Naive B cell (primary cell): ENCODE measurements at regions not wholly inside any gene's neighbourhood (a gene's known extent, or its start where the extent isn't known, plus 50 kb on each side); places are given as distances from the start of the nearest gene placed in this dataset.

Experiments
- ATAC-seq, 2 donors: fragments of 150-1000 bp; cut with Tn5 transposase; 2 replicates each; pipeline ENCODE4 v1.10.0; 2021; ENCODE audit warnings: low read depth in 2 of 2, mild to moderate bottlenecking in 2 of 2, moderate library complexity in 2 of 2
- DNase-seq: peaks from one replicate; pipeline ENCODE4 v3.0.0; 2022
- H3K27ac Mint-ChIP-seq, 6 donors: one replicate each; pipeline ENCODE4 v1.8.0; 2020 to 2022; ENCODE audit warnings: mild to moderate bottlenecking in 6 of 6, mixed read lengths in 6 of 6, moderate library complexity in 5 of 6, inconsistent platforms in 2 of 6
- H3K27me3 Mint-ChIP-seq, 3 donors: one replicate each; pipeline ENCODE4 v1.8.0; 2021 to 2022; ENCODE audit warnings: mixed read lengths in 3 of 3, mild to moderate bottlenecking in 1 of 3
- H3K36me3 Mint-ChIP-seq, 2 donors: one replicate each; pipeline ENCODE4 v1.8.0; 2020 to 2022; ENCODE audit warnings: mixed read lengths in 2 of 2, inconsistent platforms in 1 of 2, mild to moderate bottlenecking in 1 of 2
- H3K4me1 Mint-ChIP-seq, 3 donors: one replicate each; pipeline ENCODE4 v1.8.0; 2020 to 2022; ENCODE audit warnings: mixed read lengths in 3 of 3, inconsistent platforms in 1 of 3, mild to moderate bottlenecking in 1 of 3, moderate library complexity in 1 of 3
- H3K4me3 Mint-ChIP-seq, 8 donors: one replicate each; pipeline ENCODE4 v1.8.0; 2020 to 2022; ENCODE audit warnings: mild to moderate bottlenecking in 8 of 8, mixed read lengths in 8 of 8, moderate library complexity in 8 of 8, inconsistent platforms in 2 of 8
- H3K9me3 Mint-ChIP-seq, 7 donors: one replicate each; pipeline ENCODE4 v1.8.0; 2020 to 2022; ENCODE audit warnings: mixed read lengths in 7 of 7, mild to moderate bottlenecking in 5 of 7, inconsistent platforms in 2 of 7, moderate library complexity in 1 of 7

- no peaks in the 10 kb centered on the region for H3K9me3 Mint-ChIP-seq
- no peak overlapping the region for H3K27ac Mint-ChIP-seq
- no peak for DNase-seq
- no peak overlapping the region for H3K4me3 Mint-ChIP-seq
- no peaks in the 10 kb centered on the region for H3K4me1 Mint-ChIP-seq
- H3K27me3 Mint-ChIP-seq = peaks cover 5 to 14% (median 8%) of the 10 kb centered on the region in 3 donors
- H3K36me3 Mint-ChIP-seq = no peaks in the 10 kb centered on the region
- no peak for ATAC-seq
Observed at GRCh38 chr9:135226369-135227050, 139.0 kb downstream of the OLFM1 start.

GRCh38 chr9:135227641-135228251 lies 140.3 kb downstream of the OLFM1 start:
- H3K27me3 Mint-ChIP-seq = peaks cover 11 to 15% (median 13%) of the 10 kb centered on the region in 3 donors
- H3K27ac Mint-ChIP-seq = no peak overlapping the region
- no peaks in the 10 kb centered on the region for H3K36me3 Mint-ChIP-seq
- no peak overlapping the region for H3K4me3 Mint-ChIP-seq
- DNase-seq (no peak), ATAC-seq (no peak)
- H3K4me1 Mint-ChIP-seq = no peaks in the 10 kb centered on the region
- H3K9me3 Mint-ChIP-seq = peaks cover 0 to 2% (median 0%) of the 10 kb centered on the region in 7 donors

GRCh38 chr9:135228345-135228982 lies 141.0 kb downstream of the OLFM1 start:
- no peak for ATAC-seq
- H3K9me3 Mint-ChIP-seq = peaks cover 0 to 8% (median 3%) of the 10 kb centered on the region in 7 donors
- no peak overlapping the region for H3K27ac Mint-ChIP-seq
- no peaks in the 10 kb centered on the region for H3K36me3 Mint-ChIP-seq
- H3K27me3 Mint-ChIP-seq = peaks cover 11 to 17% (median 13%) of the 10 kb centered on the region in 3 donors
- no peaks in the 10 kb centered on the region for H3K4me1 Mint-ChIP-seq
- DNase-seq = no peak
- peak overlapping the region in 1 of 8 donors; percentile 54 for H3K4me3 Mint-ChIP-seq

DNA sequence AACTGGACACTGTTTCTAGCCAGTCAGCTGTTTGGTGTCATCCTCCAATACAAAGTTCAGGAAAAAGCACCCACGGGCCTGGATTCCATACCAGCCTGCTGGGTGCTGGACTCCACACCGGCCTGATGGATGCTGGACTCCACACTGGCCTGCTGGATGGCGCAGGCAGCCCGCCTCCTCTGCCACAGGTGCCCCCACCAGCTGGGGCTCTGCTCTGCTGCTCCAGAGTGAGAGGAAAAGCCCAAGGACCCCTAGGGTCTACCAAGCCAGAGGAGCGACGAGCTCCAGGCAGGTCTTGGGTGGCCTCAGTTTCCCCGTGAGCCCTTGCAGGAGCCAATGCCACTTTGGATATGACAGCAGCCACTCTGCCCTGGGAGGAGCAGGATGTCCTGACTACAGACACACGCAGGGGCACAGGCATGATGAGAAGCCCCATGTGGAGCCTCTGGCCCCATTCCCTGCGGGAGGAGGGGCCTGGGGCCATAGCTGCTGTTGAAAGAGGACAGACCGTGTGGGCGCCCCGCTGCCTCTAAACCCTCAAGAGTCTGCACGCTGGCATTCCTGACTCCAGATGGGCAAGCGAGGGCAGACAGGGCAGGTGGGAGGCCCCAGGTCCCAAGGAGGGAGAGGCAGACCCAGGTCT lies 141.6 kb downstream of the OLFM1 start:
- Mint-ChIP-seq H3K4me1 (no peaks in the 10 kb centered on the region), H3K36me3 (no peaks in the 10 kb centered on the region), H3K4me3 (no peak overlapping the region), H3K27me3 (peaks cover 11 to 24% (median 13%) of the 10 kb centered on the region in 3 donors), H3K9me3 (peaks cover 0 to 14% (median 9%) of the 10 kb centered on the region in 7 donors), H3K27ac (no peak overlapping the region)
- ATAC-seq (no peak), DNase-seq (no peak)

- no peak overlapping the region for H3K27ac Mint-ChIP-seq
- DNase-seq (no peak), ATAC-seq (no peak)
Observed at GRCh38 chr9:135229701-135230385, 142.4 kb downstream of the OLFM1 start.

GRCh38 chr9:135230386-135230765 lies 142.9 kb downstream of the OLFM1 start:
- peaks cover 0 to 19% (median 15%) of the 10 kb centered on the region in 7 donors for H3K9me3 Mint-ChIP-seq

More at GRCh38 chr9:135229701-135230385, 142.4 kb downstream of the OLFM1 start:
- H3K4me1 Mint-ChIP-seq = no peaks in the 10 kb centered on the region
- peaks cover 11 to 28% (median 13%) of the 10 kb centered on the region in 3 donors for H3K27me3 Mint-ChIP-seq
- no peak overlapping the region for H3K4me3 Mint-ChIP-seq
- peaks cover 0 to 18% (median 15%) of the 10 kb centered on the region in 7 donors for H3K9me3 Mint-ChIP-seq
- no peaks in the 10 kb centered on the region for H3K36me3 Mint-ChIP-seq

DNA sequence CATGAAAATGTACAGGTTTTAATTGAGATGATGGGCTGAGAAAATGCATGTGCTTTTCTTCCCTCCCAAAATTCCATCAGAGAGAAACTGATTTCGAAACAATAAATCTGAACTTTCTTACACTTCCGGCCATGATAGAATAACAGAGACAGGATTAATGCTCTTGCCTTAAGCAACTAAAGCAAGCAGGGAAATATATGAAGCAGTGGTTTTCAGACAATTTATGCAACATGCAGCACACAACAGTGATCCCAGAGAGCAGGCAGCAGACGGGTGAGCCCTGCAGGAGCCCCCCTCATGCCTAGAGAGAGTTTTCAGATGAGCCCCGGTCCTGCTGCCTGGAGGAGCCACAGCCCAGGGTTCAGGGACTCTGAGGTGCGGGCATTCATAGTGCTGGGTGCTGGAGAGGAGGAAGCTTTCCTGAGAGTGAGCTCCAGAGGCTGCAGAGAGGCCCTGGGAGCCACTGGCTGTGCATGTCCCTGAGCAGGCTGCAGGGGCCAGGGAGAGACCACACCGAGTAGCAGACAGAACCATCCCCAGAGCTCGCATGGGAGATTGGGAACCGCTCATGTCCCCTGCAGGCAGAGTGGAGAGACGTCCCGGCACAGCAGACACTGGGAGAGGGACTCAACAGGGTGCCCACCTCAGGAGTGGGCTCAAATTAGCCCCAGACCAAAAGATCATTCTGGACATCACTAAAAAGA lies 143.5 kb downstream of the OLFM1 start:
- DNase-seq (no peak), ATAC-seq (no peak)
- no peak overlapping the region for H3K27ac Mint-ChIP-seq
- no peak overlapping the region for H3K4me3 Mint-ChIP-seq
- no peaks in the 10 kb centered on the region for H3K36me3 Mint-ChIP-seq
- H3K9me3 Mint-ChIP-seq = peaks cover 0 to 20% (median 15%) of the 10 kb centered on the region in 7 donors
- no peaks in the 10 kb centered on the region for H3K4me1 Mint-ChIP-seq
- peaks cover 11 to 28% (median 13%) of the 10 kb centered on the region in 3 donors for H3K27me3 Mint-ChIP-seq

More at GRCh38 chr9:135230386-135230765, 142.9 kb downstream of the OLFM1 start:
- no peak overlapping the region for H3K27ac Mint-ChIP-seq
- H3K4me3 Mint-ChIP-seq = no peak overlapping the region
- peaks cover 11 to 28% (median 13%) of the 10 kb centered on the region in 3 donors for H3K27me3 Mint-ChIP-seq
- no peaks in the 10 kb centered on the region for H3K4me1 Mint-ChIP-seq
- no peak for ATAC-seq
- DNase-seq = no peak
- H3K36me3 Mint-ChIP-seq = no peaks in the 10 kb centered on the region

- H3K4me1 Mint-ChIP-seq = no peaks in the 10 kb centered on the region
- peaks cover 4 to 28% (median 16%) of the 10 kb centered on the region in 3 donors for H3K27me3 Mint-ChIP-seq
- H3K9me3 Mint-ChIP-seq = peaks cover 4 to 8% (median 7%) of the 10 kb centered on the region in 7 donors
- ATAC-seq (no peak), DNase-seq (no peak)
- no peak overlapping the region for H3K27ac Mint-ChIP-seq
- H3K36me3 Mint-ChIP-seq = no peaks in the 10 kb centered on the region
- H3K4me3 Mint-ChIP-seq = no peak overlapping the region
Observed at GRCh38 chr9:135239100-135239768, 151.8 kb downstream of the OLFM1 start.

- no peak for ATAC-seq
Observed at GRCh38 chr9:135239769-135240141, 152.3 kb downstream of the OLFM1 start.

DNA sequence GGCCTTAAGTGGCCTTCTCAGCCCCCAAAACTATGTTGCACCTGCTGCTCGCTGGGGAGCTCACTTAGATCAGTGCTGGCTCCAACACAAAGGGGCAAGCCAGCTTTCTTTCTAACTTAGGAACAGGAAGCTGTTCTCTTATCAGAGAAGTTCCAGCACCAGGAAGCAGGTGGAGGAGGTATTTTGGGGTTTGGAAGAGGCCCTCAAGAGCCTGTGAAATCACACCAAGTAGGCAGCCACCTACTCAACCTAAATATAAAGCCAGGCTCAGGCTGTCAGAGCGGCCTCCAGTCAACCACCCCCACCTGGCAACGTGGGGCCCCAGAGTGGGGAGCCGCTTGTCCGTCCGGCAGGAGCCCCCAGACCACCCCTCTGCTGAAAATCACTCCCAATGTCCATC lies 152.8 kb downstream of the OLFM1 start:
- H3K4me1 Mint-ChIP-seq = no peaks in the 10 kb centered on the region
- no peak overlapping the region for H3K27ac Mint-ChIP-seq
- H3K9me3 Mint-ChIP-seq = peaks cover 0 to 6% (median 3%) of the 10 kb centered on the region in 7 donors
- H3K4me3 Mint-ChIP-seq = no peak overlapping the region
- DNase-seq = no peak
- peaks cover 4 to 35% (median 18%) of the 10 kb centered on the region in 3 donors for H3K27me3 Mint-ChIP-seq
- no peaks in the 10 kb centered on the region for H3K36me3 Mint-ChIP-seq
- ATAC-seq = no peak

More at GRCh38 chr9:135239769-135240141, 152.3 kb downstream of the OLFM1 start:
- no peaks in the 10 kb centered on the region for H3K4me1 Mint-ChIP-seq
- H3K27ac Mint-ChIP-seq = no peak overlapping the region
- peaks cover 1 to 6% (median 3%) of the 10 kb centered on the region in 7 donors for H3K9me3 Mint-ChIP-seq
- no peak overlapping the region for H3K4me3 Mint-ChIP-seq
- peaks cover 4 to 30% (median 14%) of the 10 kb centered on the region in 3 donors for H3K27me3 Mint-ChIP-seq
- DNase-seq = no peak
- H3K36me3 Mint-ChIP-seq = no peaks in the 10 kb centered on the region

GRCh38 chr9:135240871-135241311 lies 153.4 kb downstream of the OLFM1 start:
- ATAC-seq = no peak

More at GRCh38 chr9:135240871-135241311, 153.4 kb downstream of the OLFM1 start:
- Mint-ChIP-seq H3K9me3 (peaks cover 0 to 4% (median 3%) of the 10 kb centered on the region in 7 donors), H3K27ac (no peak overlapping the region), H3K27me3 (peaks cover 7 to 42% (median 21%) of the 10 kb centered on the region in 3 donors), H3K4me1 (peaks cover 0 to under 1% (median 0%) of the 10 kb centered on the region in 3 donors), H3K4me3 (no peak overlapping the region), H3K36me3 (no peaks in the 10 kb centered on the region)
- no peak for DNase-seq
